GM18511 (cell line): ENCODE measurements at regions not wholly inside any gene's neighbourhood (a gene's known extent, or its start where the extent isn't known, plus 50 kb on each side); places are given as distances from the start of the nearest gene placed in this dataset.

ENCODE experiments used
- ATAC-seq: cut with Tn5 transposase; IDR thresholded peaks from one replicate; pipeline ENCODE4 v1.9.1; 2021; ENCODE audit warnings: mild to moderate bottlenecking, moderate library complexity; ENCODE audit not compliant: unreplicated experiment

DNA sequence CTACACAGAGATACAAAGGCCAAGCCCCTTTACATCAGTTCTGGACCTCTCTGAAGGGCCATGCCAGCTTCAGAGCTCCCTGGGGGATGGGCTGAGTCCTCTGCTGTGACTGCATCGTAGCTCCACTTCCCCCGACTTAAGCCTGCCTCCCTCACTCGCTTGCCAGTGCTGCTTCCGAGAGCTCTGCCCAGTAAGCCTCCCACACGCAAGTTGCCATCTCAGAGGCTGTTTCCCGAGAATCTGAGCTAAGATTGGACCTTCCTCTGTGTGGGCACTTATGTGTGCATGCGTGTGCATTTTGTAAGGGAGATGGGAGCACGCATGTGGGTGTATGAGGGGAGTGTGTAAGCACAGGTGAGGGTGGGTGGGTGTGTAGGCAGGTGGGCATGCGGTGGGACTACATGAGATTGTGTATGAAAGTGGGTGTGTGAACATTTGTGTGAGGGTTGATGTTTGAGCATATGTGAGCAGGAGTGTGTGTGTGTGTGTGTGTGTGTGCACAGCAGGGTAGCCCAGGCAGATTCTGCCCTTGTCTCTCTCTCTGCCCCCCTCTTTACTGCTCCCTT is 163.0 kb upstream of the SYT13 start:
- ATAC-seq, result no peak

DNA sequence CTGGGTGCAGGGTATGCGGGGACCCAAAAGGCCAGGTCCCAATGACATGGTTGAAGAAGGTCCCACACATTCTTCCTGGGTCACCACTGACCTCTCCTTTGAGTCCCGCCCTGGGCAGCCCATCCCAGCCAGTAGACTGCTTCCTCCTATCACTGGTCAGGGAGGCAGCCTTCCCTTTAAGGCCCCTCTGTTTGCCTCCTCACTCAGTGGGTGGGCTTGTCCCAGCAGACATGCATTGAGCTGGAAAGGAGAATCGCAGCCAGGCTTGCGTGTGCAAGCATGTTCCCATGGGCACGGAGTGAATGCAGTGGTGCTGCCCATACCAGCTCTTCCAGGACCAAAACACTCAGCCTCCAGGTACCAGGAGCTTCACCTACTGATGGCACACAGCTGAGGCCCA is 162.4 kb upstream of the SYT13 start:
- ATAC-seq, result no peak

DNA sequence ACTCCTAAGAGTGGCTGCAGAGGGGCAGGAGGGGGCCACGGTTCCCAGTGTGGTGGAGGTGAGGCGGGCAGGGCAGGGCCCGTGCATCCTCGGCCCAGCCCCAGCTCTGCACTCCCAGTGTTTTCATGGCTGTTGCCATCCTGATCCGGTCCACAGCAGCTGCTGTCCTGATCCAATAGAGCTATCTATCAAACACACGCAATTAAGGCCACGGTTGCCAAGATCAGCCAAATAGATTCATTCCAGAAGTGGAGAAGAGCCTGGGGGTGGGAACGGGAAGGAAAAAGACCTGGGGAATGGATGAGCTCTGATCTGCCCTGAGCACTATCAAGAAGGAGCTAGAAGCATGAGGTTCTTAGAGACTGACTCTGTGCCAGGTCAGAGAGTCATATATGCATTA is 160.9 kb upstream of the SYT13 start:
- no peak for ATAC-seq

DNA sequence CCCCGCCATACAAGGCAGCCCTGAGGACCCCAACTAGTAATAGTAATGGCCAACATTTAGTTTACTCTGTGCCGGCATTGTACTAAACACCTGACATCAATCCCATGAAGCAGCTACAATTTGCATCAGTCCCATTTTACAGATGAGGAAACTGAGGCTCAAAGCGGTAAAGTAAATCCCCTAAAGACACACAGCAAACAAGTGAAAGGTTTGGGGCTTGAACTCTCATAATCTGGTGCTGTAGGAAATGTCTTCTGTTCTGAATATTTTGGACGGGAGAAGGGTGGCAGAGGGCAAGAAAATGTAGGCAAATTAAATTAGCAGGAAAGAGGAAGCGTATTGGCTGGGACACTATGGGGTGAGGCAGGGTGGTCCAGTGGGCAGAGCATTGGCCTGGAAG is 160.3 kb upstream of the SYT13 start:
- no peak for ATAC-seq

DNA sequence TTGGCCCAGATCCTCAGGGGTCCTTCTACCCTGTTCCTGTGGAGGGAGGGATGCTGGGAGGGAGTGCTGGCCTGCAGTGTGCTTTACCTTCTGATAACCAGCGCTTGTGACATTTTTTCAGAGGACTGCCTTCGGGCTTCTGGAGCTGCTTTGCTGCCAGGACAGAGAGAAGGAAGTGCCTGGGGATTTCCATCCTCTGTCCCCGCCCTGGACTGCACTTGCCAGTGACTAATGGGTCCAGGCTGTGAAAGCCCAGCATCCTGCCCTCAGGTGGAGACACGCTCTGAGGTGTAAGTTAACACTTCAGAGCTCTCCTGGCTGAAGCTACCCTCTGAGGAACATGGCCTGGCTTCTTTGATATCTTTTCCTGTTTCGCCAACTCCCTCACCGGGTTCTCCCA is 158.7 kb upstream of the SYT13 start:
- no peak for ATAC-seq

DNA sequence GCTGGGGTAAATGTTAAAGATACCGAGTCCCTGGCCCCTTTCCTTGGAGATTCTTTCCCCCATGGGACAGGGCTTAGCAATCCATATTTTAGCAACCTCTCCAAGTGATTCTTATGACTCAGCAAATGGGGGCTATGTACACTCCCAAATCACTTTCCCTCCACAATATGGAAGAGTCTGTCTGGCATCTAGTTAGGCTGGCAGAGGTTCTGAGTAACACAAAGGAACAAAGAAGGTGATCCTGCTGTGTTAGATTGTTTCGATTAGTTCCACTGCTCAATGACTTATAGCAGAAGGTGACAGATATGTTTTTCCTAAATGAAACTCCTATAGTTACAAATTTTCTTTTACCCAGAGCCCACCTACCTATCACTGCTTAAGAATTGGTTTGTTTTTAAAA is 154.0 kb upstream of the SYT13 start:
- no peak for ATAC-seq

DNA sequence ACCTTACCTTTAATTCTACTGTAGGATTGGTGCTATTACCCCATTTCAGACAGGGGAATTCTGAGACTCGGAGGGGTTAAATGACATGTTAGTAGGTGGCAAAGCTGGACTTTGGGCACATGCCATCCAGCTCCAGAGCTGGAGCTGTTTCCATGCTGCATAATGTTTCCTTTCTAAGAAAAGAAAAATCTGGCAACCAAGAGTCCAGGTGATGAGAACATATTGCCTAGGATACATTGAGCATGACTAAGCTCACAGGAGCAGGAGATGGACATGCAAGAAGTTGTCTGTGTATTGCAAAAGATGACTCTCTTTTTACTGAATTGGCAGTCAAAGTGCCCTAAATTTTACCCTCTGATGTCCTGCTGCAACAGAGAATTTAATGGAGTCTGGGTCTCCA is 150.8 kb upstream of the SYT13 start:
- ATAC-seq, result no peak

DNA sequence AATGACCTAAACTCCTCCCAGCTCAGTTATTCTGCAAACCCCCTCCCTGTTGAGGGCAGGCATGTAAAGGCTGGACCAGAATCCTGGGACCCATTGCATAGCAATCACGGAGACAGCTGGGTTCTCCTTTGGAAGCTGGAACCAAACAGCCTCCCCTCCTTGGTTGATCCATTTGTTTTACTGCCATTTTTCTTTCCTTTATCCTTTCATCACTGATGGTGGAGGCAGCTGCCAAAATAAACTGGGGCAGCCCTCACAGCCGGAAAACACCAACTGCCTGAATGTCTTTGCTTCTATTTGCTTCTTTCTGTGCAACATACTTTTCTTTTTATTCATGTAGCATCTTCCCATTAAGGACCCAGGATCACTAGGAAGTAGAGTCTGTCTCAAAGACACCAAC is 150.0 kb upstream of the SYT13 start:
- no peak for ATAC-seq

DNA sequence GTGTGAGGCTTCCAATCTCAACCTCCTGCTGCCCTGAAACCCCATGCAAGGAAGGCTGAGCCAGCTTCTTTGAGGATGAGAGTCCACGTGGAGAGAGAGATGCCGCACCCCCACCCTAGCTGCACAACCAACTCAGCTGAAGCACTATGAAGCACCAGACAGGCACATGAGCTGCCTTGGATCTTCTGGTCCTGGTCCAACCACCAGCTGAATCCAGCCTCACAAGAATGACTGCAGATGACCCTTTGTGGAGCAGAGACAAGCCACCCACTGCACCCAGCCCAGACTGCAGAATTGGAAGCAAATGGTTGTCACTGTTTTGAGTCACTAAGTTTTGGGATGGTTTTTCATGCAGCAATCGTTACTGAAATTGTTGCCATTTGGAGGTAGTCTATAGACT is 149.6 kb upstream of the SYT13 start:
- ATAC-seq, result no peak

DNA sequence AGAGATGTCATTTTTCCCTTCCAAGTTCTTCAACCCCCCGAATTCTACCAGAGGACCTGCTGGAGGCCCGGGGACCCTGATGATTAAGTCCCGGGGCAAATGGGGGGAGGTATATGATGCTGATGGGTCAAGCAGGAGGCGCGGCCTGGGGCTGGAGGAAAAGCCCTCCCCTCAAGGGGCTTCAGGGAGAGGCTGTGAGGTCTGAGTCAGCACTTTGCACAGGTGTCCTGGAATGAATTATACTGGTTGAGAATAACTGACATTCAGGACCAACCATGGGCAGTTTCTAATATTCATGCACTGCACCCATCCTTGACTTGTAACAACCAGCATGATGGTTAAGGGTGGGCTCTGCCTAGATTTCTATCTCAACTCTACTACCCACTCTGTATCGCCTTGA is 146.8 kb upstream of the SYT13 start:
- ATAC-seq, result no peak

DNA sequence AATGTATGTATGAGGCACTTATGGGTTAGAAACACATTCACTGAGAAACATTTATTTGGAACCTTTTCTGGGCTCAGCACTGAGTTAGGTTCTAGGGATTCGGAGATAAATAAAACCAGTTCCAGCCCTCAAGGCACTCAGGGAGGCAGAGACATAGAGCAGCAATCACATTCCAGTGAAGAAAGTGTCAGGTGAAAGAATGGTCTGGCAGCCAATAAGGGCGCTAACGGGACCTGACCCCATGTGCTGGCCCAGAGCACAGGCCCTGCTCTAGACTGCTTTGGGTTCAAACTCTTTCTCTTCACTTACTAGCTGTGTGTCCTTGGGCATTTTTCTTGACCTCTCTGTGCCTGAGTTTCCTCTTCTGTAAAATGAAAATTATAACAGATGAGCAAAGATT is 146.0 kb upstream of the SYT13 start:
- no peak for ATAC-seq

DNA sequence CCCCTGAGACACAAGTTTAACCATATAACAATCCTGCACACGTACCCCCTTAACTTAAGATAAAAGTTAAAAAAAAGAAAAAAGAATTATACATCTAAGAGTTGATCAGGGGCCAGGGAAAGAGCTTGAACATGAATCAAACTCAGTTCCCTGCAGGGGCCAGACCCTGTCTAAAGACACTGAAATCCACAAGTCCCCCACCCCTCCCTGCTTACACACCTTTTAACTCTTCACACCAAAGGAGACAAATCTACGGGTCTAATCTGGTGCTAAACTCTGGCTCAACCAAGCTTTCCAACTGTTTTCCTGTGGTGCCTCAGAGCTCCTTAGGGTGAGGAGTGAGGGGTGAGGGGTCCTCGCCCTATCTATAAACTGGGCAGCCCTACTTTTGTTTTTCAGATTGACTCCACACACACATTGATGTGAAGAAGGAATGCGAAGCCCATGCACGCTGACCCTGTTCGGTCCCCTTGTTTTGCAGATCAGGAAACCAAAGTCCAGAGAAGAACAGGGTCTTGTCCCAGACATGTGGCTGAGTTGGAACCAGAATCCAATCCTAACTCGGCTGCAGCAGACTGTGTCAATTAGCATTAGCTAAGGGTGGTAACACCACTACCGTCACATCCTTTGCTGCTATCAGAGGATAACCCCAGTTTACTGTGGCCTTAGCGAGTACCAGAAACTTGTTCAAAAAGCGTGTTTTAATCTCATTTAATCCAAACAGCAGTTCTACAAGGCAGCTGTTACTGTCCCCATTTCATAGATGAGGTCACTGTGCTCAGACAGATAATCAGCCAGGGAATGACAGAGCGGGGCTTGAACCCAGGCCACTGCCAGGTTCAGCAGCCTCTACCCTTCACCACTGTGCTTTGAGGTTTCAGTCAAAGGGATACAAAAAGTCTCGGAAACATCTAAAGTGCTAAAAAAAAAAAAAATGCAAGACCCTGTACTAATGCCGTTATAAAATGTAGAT is 145.2 kb upstream of the SYT13 start:
- ATAC-seq, result no peak

DNA sequence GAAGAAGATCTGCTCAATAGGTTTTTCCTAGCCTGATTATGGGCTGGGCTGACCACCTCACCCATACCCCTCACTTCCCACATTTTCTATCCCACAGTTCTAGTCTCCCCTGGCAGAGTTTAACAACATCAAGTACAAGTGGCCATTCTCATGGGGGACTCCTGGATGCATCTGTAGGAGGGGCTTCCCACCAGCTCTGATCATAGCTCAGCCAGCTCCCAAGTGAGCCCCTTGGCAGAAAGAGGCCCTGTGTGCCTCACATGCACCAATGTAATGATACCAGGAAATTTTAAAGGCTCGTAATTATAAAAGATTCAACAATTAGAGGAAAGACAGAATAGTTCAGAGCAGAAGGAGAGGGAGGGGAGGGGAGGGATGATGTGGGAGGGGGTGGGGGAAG is 144.2 kb upstream of the SYT13 start:
- no peak for ATAC-seq

DNA sequence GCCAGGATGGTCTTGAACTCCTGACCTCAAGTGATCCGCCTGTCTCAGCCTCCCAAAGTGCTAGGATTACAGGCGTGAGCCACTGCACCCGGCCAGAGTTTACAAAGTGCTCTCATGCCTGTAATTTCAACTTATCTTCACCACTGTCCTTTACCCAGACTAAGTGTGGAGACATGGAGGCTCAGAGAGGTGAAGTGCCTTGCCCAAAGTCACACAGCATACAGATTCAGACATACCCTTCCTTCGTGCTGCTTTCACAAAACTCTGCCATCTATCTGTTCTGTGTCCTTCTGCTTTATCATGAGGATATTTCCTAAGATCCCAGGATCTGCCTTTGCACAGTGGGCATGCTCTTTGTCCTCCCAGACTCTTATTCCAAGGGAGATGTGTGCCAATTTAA is 143.6 kb upstream of the SYT13 start:
- no peak for ATAC-seq

DNA sequence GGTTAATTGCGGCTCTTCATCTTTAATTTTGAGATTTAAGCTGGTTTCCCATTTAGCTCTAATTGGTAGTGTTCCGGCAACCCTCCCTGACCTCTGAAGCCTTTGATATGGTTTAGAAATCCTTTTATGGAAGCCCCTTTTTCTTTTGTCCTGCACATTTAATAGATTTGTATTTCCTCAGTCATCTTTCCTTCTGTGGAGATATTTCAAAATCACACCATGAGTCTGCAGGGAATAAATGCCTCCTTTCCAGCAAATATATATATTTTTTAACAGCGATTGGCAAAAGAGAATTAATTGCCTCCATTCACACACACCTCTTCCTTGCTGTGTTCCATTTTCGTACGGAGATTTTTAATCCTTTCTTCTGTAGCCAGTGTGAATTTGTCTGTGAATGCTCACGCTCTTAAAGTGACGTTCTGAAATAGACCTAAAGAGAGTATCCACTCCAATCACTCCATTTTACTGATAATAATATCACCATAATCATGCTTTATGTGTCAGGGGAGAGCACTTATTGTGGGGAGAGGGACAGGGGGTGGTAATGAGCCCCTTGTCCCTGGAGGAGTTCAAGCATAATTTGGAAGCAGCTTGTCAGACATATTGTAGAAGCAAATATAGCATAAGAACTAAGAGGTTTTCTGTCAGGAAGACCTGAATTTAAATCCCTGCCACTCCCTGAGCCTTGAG is 142.5 kb upstream of the SYT13 start:
- no peak for ATAC-seq

DNA sequence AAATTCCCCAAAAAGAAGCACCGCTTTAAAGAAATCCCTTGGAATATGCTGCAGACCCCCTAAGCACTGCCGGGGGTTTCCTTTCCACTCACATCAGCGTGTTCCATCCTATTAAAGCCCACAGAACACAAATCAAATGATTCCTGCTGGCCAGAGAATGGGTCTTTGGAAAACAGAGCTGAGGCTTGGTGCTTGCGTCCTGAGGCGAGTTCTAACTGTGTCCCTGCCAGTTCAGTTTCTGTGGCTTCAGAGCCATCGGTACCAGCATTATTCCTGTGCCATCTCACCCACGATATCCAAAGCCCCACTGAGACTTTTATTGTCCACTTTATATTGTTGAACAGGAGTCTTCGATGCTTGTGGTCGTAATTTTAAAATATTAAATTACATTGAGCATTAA is 142.0 kb upstream of the SYT13 start:
- ATAC-seq, result no peak

DNA sequence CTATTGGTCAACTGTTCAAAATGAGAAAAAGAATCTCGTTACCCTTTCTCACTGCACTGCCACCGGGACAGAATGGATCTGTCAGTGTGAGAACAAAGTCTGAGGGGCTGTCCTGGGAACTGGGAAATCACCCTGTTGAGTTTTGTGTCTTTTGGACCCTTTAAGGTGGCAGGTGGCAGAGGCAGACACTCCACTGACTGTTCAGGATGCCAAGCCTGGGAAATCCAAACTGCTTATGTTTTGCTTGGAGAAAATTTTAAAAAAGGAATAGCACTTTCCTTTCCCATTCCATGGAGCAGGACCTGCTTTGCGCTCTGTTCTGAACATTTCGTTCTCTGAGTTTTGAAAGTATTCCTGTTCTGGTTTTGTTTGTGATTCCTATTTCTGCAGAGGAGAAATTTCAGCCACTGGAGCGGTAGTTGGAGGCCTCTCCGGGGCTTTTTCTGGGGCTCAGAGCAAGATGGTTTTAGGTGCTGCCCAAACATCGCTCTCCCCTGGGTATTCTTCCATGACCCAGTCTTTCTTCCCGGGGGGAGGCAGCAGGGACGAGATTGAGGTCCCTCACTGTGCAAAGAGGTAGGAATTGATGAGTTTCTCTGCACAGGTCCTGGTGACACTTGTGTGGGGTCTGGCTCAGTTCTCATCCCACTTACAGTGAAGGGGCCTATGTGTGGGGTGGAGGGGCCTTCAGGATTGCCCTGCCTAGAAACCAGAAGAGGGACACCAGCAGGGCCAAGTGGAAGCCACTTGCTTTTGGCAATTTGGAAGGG is 138.5 kb upstream of the SYT13 start:
- ATAC-seq, result no peak

DNA sequence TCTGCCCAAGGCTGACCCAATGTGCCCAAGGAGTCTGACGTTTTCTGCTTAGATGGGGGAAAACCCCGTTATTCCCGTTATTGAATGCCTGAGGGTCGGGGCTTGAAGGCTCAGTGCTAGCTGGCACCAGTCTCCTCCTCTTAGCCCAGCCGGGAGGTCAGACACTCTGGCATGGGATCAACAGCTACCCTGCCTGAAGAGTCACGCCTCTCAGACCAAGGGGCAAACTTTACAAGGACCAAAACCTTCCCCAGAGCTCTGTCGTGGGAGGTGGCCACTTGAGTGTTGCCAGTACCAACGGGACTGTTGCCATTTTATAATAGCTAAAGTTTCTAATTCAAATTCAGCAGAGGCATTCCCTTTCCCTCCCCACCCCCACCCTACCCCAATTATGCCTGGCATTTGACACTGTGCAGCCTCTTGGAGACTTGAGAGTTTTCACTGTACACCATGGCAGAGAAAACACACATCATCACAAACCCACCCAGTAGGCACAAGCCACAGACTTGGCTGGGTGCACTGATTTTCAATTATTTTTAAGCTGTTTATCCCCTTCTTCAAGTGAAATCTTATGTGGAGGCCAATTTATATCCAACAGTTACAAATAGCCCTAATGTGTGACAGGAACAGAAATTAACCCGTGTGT is 137.5 kb upstream of the SYT13 start:
- ATAC-seq, result no peak

DNA sequence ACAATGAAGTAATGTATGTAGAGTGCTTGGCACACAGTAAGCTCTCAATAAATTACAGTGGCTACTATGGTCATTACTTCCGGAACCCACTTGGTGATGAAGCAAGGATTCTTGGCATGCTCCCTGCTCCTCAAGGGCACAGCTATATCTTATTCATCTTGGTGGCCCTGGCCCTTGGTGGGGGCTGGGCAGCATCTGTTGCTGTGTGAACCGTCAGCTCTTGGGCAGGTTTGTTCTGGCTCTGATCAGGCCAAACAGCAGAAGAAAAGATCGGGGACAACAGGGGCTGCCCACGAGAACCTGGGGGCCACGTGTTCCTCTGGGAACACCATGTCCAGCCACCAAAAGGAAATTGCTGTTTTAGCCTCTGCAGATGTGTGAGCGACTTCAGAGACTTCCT is 136.9 kb upstream of the SYT13 start:
- no peak for ATAC-seq

DNA sequence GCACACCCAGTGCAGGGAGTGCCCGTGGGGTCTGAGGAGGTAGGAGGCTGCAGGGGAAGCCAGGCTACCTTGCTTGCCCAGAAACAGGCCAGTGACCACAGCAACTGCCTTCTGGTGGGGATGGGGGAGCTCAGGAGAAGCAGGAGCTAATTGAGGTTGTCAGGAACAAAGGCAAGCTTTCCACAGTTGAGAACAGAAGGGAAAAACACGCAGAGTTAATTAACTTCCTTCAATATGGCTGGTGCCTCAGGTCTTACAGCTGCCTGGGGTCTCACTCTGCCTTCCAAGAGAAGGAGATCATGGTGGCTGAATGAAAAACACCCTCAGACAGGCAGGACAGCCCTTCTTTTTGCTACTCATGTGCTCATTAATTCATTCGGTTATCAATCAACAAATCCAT is 127.9 kb upstream of the SYT13 start:
- no peak for ATAC-seq
